Right lobe of liver (tissue), 4 donors: ENCODE measurements at regions not wholly inside any gene's neighbourhood (a gene's known extent, or its start where the extent isn't known, plus 50 kb on each side); places are given as distances from the start of the nearest gene placed in this dataset.

ENCODE experiments used
- CTCF ChIP-seq, 4 donors: fragments of 200-600 bp in 3 of 4; fragments of 450-650 bp in 1 of 4; IDR thresholded peaks; one replicate each; pipeline versions ENCODE4 v1.5.1 to v1.8.0; 2016 to 2022; ENCODE audit warnings: antibody characterized with exemption in 4 of 4, mild to moderate bottlenecking in 2 of 4
- POLR2A ChIP-seq: fragments of 450-650 bp; IDR thresholded peaks from one replicate; pipeline ENCODE4 v1.6.1; 2017; ENCODE audit warnings: antibody characterized with exemption, mild to moderate bottlenecking
- donor health status: DM: no; HTN: no; CAD: no.
- donor health status: DM: no; HTN: no; CAD: no.
- donor health status: DM: no; HTN: yes; CAD: no.

GRCh38 chr2:239536186-239536585 lies 135.4 kb upstream of the HDAC4 start:
- TF ChIP-seq CTCF (IDR thresholded peaks at IDR 0.05) (no peak), POLR2A (no peak)
